ENCODE measurements at regions not wholly inside any gene's neighbourhood (a gene's known extent, or its start where the extent isn't known, plus 50 kb on each side); places are given as distances from the start of the nearest gene placed in this dataset.

DNA sequence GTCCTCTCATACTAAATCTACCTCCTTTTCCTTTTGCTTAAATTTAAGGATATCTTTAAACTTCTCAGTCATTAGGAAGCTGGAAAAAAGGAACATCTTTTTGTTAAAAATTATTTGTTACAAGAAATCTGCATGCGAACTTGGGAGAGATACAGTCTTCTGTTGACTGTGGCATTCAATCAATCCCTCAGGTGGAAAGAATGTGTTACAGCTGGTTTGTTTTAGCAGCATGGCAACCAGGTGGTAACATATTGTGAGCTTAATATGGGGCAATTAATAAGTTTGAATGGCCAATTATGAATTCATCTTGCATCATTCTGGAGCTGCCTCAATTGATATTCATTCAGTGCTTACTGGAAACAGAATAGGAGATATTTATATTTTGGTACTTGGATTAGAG, 135.0 kb downstream of the GC start:
- CTCF ChIA-PET: no interaction called here
- no peak overlapping the region for H3K4me3 ChIP-seq (ENCODE audit: low read depth, low read length)
- no peak for TF ChIP-seq CTCF (IDR thresholded peaks at IDR 0.05; ENCODE audit: insufficient read depth, low read length, missing control alignments)
- POLR2A ChIA-PET: no interaction called here
- no peak for DNase-seq (ENCODE audit: low read depth, low spot score)

GRCh38 chr4:71648448-71648847, 135.4 kb downstream of the GC start:
- CTCF ChIA-PET: no interaction called here
- DNase-seq (ENCODE audit: low read depth, low spot score): no peak
- no peak for TF ChIP-seq CTCF (IDR thresholded peaks at IDR 0.05; ENCODE audit: insufficient read depth, low read length, missing control alignments)
- no peak overlapping the region for H3K4me3 ChIP-seq (ENCODE audit: low read depth, low read length)
- POLR2A ChIA-PET: no interaction called here

DNA sequence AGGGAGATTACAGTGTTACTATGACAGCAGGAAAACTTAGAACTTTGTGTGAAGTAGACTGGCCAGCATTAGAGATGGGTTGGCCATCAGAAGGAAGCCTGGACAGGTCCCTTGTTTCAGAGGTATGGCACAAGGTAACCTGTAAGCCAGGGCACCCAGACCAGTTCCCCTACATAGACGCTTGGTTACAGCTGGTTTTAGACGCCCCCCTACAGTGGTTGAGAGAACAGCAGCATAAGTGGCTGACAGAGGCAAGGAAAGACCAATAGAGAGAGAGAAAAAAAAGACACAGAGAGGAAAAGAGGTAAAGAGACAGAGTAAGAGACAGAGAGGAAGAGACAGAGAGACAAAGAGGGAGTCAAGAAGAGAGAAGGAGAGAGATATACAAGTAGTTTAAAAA, 144.5 kb downstream of the GC start:
- ChIA-PET POLR2A (no interaction called here), CTCF (no interaction called here)
- no peak overlapping the region for H3K4me3 ChIP-seq (ENCODE audit: low read depth, low read length)
- no peak for TF ChIP-seq CTCF (IDR thresholded peaks at IDR 0.05; ENCODE audit: insufficient read depth, low read length, missing control alignments)
- DNase-seq (ENCODE audit: low read depth, low spot score): no peak

- ChIA-PET POLR2A (no interaction called here), CTCF (no interaction called here)
- no peak for DNase-seq (ENCODE audit: low read depth, low spot score)
Observed at GRCh38 chr4:71635139-71635748, 148.6 kb downstream of the GC start.

DNA sequence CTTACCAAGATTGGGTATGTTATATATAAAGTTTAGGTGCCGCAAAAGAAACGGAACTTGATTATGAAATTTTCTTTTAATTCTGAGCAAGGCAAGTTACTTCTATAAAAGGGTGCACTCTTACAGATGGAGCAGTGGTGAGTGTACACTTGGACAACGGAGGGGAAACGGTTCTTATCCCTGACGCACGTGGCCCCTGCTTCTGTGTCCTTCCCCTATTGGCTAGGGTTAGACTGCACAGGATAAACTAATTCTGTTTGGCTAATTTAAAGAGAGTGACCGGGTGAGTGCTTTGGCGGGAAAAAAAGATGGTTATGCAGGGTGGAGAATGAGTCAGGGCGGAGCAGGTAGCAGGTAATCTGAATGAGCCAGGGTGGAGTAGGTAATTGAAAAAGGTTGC, 149.5 kb downstream of the GC start:
- ChIA-PET CTCF (no interaction called here), POLR2A (no interaction called here)
- DNase-seq (ENCODE audit: low read depth, low spot score): no peak
- H3K4me3 ChIP-seq (ENCODE audit: low read depth, low read length): no peak overlapping the region
- TF ChIP-seq CTCF (IDR thresholded peaks at IDR 0.05; ENCODE audit: insufficient read depth, low read length, missing control alignments): no peak

More at GRCh38 chr4:71635139-71635748, 148.6 kb downstream of the GC start:
- no peak for TF ChIP-seq CTCF (IDR thresholded peaks at IDR 0.05; ENCODE audit: insufficient read depth, low read length, missing control alignments)
- H3K4me3 ChIP-seq (ENCODE audit: low read depth, low read length): no peak overlapping the region

- no peak overlapping the region for H3K4me3 ChIP-seq (ENCODE audit: low read depth, low read length)
- TF ChIP-seq CTCF (IDR thresholded peaks at IDR 0.05; ENCODE audit: insufficient read depth, low read length, missing control alignments): no peak
- no peak for DNase-seq (ENCODE audit: low read depth, low spot score)
- CTCF ChIA-PET: no interaction called here
- POLR2A ChIA-PET: no interaction called here
Observed at GRCh38 chr4:71630803-71631202, 153.1 kb downstream of the GC start.

Data from AG04449 (cell line).